OCI-LY1 (cell line): ENCODE measurements at regions not wholly inside any gene's neighbourhood (a gene's known extent, or its start where the extent isn't known, plus 50 kb on each side); places are given as distances from the start of the nearest gene placed in this dataset.

Experiments used
- H2AFZ ChIP-seq: fragments of 200-600 bp; sonication (generic), shearing (Covaris generic); 2 replicates; pipeline ENCODE4 v1.6.0; 2014; ENCODE audit warnings: antibody characterized with exemption, mild to moderate bottlenecking, low read length
- H3F3A ChIP-seq: fragments of 200-600 bp; sonication (generic), shearing (Covaris generic); 2 replicates; pipeline ENCODE4 v1.6.0; 2014; ENCODE audit warnings: mild to moderate bottlenecking, antibody characterized with exemption, low read length, moderate library complexity; ENCODE audit not compliant: insufficient read depth
- H3K27ac ChIP-seq: fragments of 200-600 bp; sonication (generic); 2 replicates; pipeline ENCODE4 v1.5.1; 2014; ENCODE audit warnings: low read length, mixed run types, mild to moderate bottlenecking, low read depth; ENCODE audit not compliant: poor library complexity, severe bottlenecking
- H3K27me3 ChIP-seq: fragments of 200-600 bp; sonication (generic); 2 replicates; pipeline ENCODE4 v1.6.0; 2014; ENCODE audit warnings: antibody characterized with exemption, mild to moderate bottlenecking, low read length, moderate library complexity; ENCODE audit not compliant: insufficient read depth
- H3K36me3 ChIP-seq: fragments of 200-600 bp; sonication (generic); 2 replicates; pipeline ENCODE4 v1.6.1; 2014; ENCODE audit warnings: mild to moderate bottlenecking, antibody characterized with exemption, low read length, moderate library complexity, mixed read lengths; ENCODE audit not compliant: insufficient read depth
- H3K4me1 ChIP-seq: fragments of 200-600 bp; sonication (generic); 2 replicates; pipeline ENCODE4 v1.5.1; 2014; ENCODE audit warnings: mild to moderate bottlenecking, low read length, moderate library complexity; ENCODE audit not compliant: insufficient read depth, severe bottlenecking
- H3K4me2 ChIP-seq: fragments of 200-600 bp; sonication (generic), shearing (Covaris generic); 2 replicates; pipeline ENCODE4 v1.6.1; 2014; ENCODE audit warnings: low read length
- H3K4me3 ChIP-seq: fragments of 200-600 bp; sonication (generic); 2 replicates; pipeline ENCODE4 v1.5.1; 2014; ENCODE audit warnings: low read length, low read depth, mild to moderate bottlenecking, mixed read lengths; ENCODE audit not compliant: poor library complexity, severe bottlenecking
- H3K79me2 ChIP-seq: fragments of 200-600 bp; shearing (Covaris generic); 2 replicates; pipeline ENCODE4 v1.6.1; 2016; ENCODE audit warnings: mixed run types, low read length, mixed read lengths; ENCODE audit not compliant: insufficient read depth
- H3K9ac ChIP-seq: fragments of 200-600 bp; sonication (generic), shearing (Covaris generic); 2 replicates; pipeline ENCODE4 v1.6.1; 2014; ENCODE audit warnings: mild to moderate bottlenecking, low read length, mixed read lengths
- H3K9me2 ChIP-seq: fragments of 200-600 bp; sonication (generic), shearing (Covaris generic); 2 replicates; pipeline ENCODE4 v1.6.1; 2014; ENCODE audit warnings: low read depth, mild to moderate bottlenecking, low read length, mixed read lengths
- H3K9me3 ChIP-seq: fragments of 200-600 bp; shearing (Covaris generic); 2 replicates; pipeline ENCODE4 v1.6.1; 2014; ENCODE audit warnings: low read length, mixed read lengths
- H4K20me1 ChIP-seq: fragments of 200-600 bp; sonication (generic), shearing (Covaris generic); 2 replicates; pipeline ENCODE4 v1.6.0; 2016; ENCODE audit warnings: mild to moderate bottlenecking, low read length; ENCODE audit not compliant: insufficient read depth
- CTCF ChIP-seq: fragments of 200-600 bp; sonication (generic), shearing (Covaris generic); IDR thresholded peaks from 2 replicates; pipeline ENCODE4 v1.5.1; 2017; ENCODE audit warnings: mild to moderate bottlenecking, antibody characterized with exemption, low read length, moderate library complexity, mixed read lengths
- EZH2 ChIP-seq: fragments of 200-600 bp; sonication (generic), shearing (Covaris generic); IDR thresholded peaks from 2 replicates; pipeline ENCODE4 v1.8.0; 2017; ENCODE audit warnings: borderline replicate concordance, mixed run types, mild to moderate bottlenecking, antibody characterized with exemption, low read length, moderate library complexity, mixed read lengths

- Histone ChIP-seq H3K36me3 (no peaks in the 10 kb centered on the region), H2AFZ (no peak overlapping the region), H3K4me3 (no peak overlapping the region), H3K9me3 (no peaks in the 10 kb centered on the region), H3K4me2 (no peak overlapping the region), H3K27me3 (no peaks in the 10 kb centered on the region), H3K9me2 (no peaks in the 10 kb centered on the region), H3K9ac (no peak overlapping the region), H3K79me2 (no peaks in the 10 kb centered on the region), H3F3A (no peaks in the 10 kb centered on the region), H3K27ac (no peak overlapping the region), H3K4me1 (no peaks in the 10 kb centered on the region), H4K20me1 (no peaks in the 10 kb centered on the region)
- TF ChIP-seq EZH2 (no peak), CTCF (no peak)
Measured at GRCh38 chr13:111662895-111663294, 342.5 kb downstream of the TEX29 start.

- Histone ChIP-seq H3K4me1 (no peaks in the 10 kb centered on the region), H3K9ac (no peak overlapping the region), H3K79me2 (no peaks in the 10 kb centered on the region), H3K36me3 (no peaks in the 10 kb centered on the region), H3K27me3 (no peaks in the 10 kb centered on the region), H3K4me3 (no peak overlapping the region), H3K9me3 (no peaks in the 10 kb centered on the region), H4K20me1 (no peaks in the 10 kb centered on the region), H3F3A (no peaks in the 10 kb centered on the region), H3K27ac (no peak overlapping the region), H3K4me2 (no peak overlapping the region), H3K9me2 (no peaks in the 10 kb centered on the region), H2AFZ (no peak overlapping the region)
- no peak for TF ChIP-seq CTCF
- no peak for TF ChIP-seq EZH2
Measured at GRCh38 chr13:111663505-111663904, 343.1 kb downstream of the TEX29 start.

- H3K27ac ChIP-seq = no peak overlapping the region
- H3K4me1 ChIP-seq = no peaks in the 10 kb centered on the region
- TF ChIP-seq EZH2 = no peak
- no peak for TF ChIP-seq CTCF
- no peaks in the 10 kb centered on the region for H3F3A ChIP-seq
- H3K36me3 ChIP-seq = no peaks in the 10 kb centered on the region
- no peaks in the 10 kb centered on the region for H3K9me2 ChIP-seq
- no peak overlapping the region for H3K4me2 ChIP-seq
- H4K20me1 ChIP-seq = no peaks in the 10 kb centered on the region
- no peaks in the 10 kb centered on the region for H3K27me3 ChIP-seq
- H3K9me3 ChIP-seq = no peaks in the 10 kb centered on the region
- H3K79me2 ChIP-seq = no peaks in the 10 kb centered on the region
- H3K4me3 ChIP-seq = no peak overlapping the region
- no peak overlapping the region for H2AFZ ChIP-seq
- no peak overlapping the region for H3K9ac ChIP-seq
Measured at GRCh38 chr13:111663953-111664421, 343.5 kb downstream of the TEX29 start.
